Dedifferentiated amniotic fluid mesenchymal stem cell (primary cell): ENCODE measurements at regions not wholly inside any gene's neighbourhood (a gene's known extent, or its start where the extent isn't known, plus 50 kb on each side); places are given as distances from the start of the nearest gene placed in this dataset.
"Not testable (repeated sequence)": the region's sequence is repeated elsewhere in the genome, so short reads cannot be mapped to it uniquely, and the experiment has no call there.

ENCODE experiments used
- DNase-seq: peaks from one replicate; pipeline ENCODE4 v3.0.0-alpha.2; 2016; ENCODE audit errors: extremely low spot score

- DNase-seq = not testable (repeated sequence)
Measured at GRCh38 chr9:66832222-66832621, 68.3 kb upstream of the ZNF658 start.

- DNase-seq = not testable (repeated sequence)
Measured at GRCh38 chr9:66837242-66837937, 63.1 kb upstream of the ZNF658 start.
